ENCODE measurements at regions not wholly inside any gene's neighbourhood (a gene's known extent, or its start where the extent isn't known, plus 50 kb on each side); places are given as distances from the start of the nearest gene placed in this dataset.

DNA sequence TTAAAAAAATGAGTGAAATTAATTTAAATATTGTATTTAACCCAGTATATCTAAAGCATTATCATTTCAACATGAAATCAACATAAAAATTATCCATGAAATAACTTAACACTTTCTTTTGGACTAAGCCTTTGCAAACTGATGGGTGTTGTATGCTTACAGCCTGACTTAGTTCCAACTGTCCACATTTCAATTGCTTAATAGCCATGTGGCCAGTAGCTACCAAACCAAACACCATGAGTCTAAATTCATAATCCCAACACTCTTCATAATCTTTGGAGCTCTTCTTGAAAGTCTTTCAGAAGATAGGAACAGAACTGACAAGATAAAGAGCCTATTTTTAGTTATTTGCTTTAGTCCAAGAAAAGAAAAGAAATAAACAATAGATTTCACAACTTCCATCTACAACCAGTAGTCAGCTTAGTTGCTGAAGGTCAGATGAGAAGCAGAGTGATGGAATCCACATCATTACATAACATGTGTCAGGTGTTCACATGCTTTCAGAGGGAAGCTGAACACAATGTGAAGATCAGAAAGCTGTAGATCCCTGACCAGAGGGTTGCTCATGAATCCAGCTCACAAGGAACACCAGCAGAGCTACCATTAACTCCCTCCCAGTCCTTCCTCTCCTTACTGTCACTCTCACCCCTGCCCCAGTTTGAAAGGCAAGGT lies 144.0 kb upstream of the ZNF648 start (continued):
- TF ChIP-seq, protein P1, sequence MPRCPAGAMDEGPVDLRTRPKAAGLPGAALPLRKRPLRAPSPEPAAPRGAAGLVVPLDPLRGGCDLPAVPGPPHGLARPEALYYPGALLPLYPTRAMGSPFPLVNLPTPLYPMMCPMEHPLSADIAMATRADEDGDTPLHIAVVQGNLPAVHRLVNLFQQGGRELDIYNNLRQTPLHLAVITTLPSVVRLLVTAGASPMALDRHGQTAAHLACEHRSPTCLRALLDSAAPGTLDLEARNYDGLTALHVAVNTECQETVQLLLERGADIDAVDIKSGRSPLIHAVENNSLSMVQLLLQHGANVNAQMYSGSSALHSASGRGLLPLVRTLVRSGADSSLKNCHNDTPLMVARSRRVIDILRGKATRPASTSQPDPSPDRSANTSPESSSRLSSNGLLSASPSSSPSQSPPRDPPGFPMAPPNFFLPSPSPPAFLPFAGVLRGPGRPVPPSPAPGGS (CRISPR knock-in tag; IDR thresholded peaks at IDR 0.05): no peak
- no peak for TF ChIP-seq SRSF4 (IDR thresholded peaks at IDR 0.05; ENCODE audit: low read depth, low read length, poor library complexity, severe bottlenecking)
- peak; percentile 88; the same call in 1 of the 2 replicates for TF ChIP-seq FOXJ3 (CRISPR knock-in tag; IDR thresholded peaks at IDR 0.05; ENCODE audit: borderline replicate concordance)
- no peak for TF ChIP-seq FLYWCH1 (CRISPR knock-in tag; IDR thresholded peaks at IDR 0.05)
- TF ChIP-seq FOXP1 (IDR thresholded peaks at IDR 0.05): no peak
- TF ChIP-seq FOXP1 (CRISPR knock-in tag; IDR thresholded peaks at IDR 0.05): peak; percentile 35; the same call in 1 of the 2 replicates
- TF ChIP-seq SALL1 (CRISPR knock-in tag; IDR thresholded peaks at IDR 0.05): peak; percentile 44; the same call in 1 of the 2 replicates
- TF ChIP-seq FOXA1 (IDR thresholded peaks at IDR 0.05): no peak
- 0 out of 2 replicates have a peak, but pooled peaks have one; percentile 19 for TF ChIP-seq FOXA1 (CRISPR knock-in tag; IDR thresholded peaks at IDR 0.05)
- TF ChIP-seq HNF4A (CRISPR knock-in tag; IDR thresholded peaks at IDR 0.05): peak; percentile 43; the same call in 1 of the 2 replicates
- TF ChIP-seq, protein P2, sequence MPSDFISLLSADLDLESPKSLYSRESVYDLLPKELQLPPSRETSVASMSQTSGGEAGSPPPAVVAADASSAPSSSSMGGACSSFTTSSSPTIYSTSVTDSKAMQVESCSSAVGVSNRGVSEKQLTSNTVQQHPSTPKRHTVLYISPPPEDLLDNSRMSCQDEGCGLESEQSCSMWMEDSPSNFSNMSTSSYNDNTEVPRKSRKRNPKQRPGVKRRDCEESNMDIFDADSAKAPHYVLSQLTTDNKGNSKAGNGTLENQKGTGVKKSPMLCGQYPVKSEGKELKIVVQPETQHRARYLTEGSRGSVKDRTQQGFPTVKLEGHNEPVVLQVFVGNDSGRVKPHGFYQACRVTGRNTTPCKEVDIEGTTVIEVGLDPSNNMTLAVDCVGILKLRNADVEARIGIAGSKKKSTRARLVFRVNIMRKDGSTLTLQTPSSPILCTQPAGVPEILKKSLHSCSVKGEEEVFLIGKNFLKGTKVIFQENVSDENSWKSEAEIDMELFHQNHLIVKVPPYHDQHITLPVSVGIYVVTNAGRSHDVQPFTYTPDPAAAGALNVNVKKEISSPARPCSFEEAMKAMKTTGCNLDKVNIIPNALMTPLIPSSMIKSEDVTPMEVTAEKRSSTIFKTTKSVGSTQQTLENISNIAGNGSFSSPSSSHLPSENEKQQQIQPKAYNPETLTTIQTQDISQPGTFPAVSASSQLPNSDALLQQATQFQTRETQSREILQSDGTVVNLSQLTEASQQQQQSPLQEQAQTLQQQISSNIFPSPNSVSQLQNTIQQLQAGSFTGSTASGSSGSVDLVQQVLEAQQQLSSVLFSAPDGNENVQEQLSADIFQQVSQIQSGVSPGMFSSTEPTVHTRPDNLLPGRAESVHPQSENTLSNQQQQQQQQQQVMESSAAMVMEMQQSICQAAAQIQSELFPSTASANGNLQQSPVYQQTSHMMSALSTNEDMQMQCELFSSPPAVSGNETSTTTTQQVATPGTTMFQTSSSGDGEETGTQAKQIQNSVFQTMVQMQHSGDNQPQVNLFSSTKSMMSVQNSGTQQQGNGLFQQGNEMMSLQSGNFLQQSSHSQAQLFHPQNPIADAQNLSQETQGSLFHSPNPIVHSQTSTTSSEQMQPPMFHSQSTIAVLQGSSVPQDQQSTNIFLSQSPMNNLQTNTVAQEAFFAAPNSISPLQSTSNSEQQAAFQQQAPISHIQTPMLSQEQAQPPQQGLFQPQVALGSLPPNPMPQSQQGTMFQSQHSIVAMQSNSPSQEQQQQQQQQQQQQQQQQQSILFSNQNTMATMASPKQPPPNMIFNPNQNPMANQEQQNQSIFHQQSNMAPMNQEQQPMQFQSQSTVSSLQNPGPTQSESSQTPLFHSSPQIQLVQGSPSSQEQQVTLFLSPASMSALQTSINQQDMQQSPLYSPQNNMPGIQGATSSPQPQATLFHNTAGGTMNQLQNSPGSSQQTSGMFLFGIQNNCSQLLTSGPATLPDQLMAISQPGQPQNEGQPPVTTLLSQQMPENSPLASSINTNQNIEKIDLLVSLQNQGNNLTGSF (CRISPR knock-in tag; IDR thresholded peaks at IDR 0.05): no peak
- TF ChIP-seq, protein P3, sequence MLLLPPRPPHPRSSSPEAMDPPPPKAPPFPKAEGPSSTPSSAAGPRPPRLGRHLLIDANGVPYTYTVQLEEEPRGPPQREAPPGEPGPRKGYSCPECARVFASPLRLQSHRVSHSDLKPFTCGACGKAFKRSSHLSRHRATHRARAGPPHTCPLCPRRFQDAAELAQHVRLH (CRISPR knock-in tag; IDR thresholded peaks at IDR 0.05; ENCODE audit: borderline replicate concordance, low read depth): no peak
- TF ChIP-seq GATAD2A (CRISPR knock-in tag; IDR thresholded peaks at IDR 0.05): peak; percentile 90
- no peak for TF ChIP-seq SRSF9 (IDR thresholded peaks at IDR 0.05; ENCODE audit: borderline replicate concordance, insufficient read depth, low read depth, low read length, poor library complexity, severe bottlenecking)
- TF ChIP-seq EHMT2 (IDR thresholded peaks at IDR 0.05; ENCODE audit: borderline replicate concordance, low read depth, low read length): peak; percentile 78; the same call in 1 of the 2 replicates
- TF ChIP-seq KLF12 (CRISPR knock-in tag; IDR thresholded peaks at IDR 0.05; ENCODE audit: borderline replicate concordance): 0 out of 2 replicates have a peak, but pooled peaks have one; percentile 47
- TF ChIP-seq, protein P4, sequence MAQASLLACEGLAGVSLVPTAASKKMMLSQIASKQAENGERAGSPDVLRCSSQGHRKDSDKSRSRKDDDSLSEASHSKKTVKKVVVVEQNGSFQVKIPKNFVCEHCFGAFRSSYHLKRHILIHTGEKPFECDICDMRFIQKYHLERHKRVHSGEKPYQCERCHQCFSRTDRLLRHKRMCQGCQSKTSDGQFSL (CRISPR knock-in tag; IDR thresholded peaks at IDR 0.05): no peak
- TF ChIP-seq, protein P5, sequence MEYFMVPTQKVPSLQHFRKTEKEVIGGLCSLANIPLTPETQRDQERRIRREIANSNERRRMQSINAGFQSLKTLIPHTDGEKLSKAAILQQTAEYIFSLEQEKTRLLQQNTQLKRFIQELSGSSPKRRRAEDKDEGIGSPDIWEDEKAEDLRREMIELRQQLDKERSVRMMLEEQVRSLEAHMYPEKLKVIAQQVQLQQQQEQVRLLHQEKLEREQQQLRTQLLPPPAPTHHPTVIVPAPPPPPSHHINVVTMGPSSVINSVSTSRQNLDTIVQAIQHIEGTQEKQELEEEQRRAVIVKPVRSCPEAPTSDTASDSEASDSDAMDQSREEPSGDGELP (IDR thresholded peaks at IDR 0.05; ENCODE audit: borderline replicate concordance, low read depth): peak; percentile 65; the same call in 1 of the 2 replicates
- TF ChIP-seq LCORL (IDR thresholded peaks at IDR 0.05): no peak
- peak; percentile 32; the same call in 1 of the 2 replicates for TF ChIP-seq LCORL (CRISPR knock-in tag; IDR thresholded peaks at IDR 0.05)
- TF ChIP-seq, protein P6, sequence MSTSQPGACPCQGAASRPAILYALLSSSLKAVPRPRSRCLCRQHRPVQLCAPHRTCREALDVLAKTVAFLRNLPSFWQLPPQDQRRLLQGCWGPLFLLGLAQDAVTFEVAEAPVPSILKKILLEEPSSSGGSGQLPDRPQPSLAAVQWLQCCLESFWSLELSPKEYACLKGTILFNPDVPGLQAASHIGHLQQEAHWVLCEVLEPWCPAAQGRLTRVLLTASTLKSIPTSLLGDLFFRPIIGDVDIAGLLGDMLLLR (CRISPR knock-in tag; IDR thresholded peaks at IDR 0.05): no peak
- no peak for TF ChIP-seq ZNF274 (CRISPR knock-in tag; IDR thresholded peaks at IDR 0.05)
- peak; percentile 85 for TF ChIP-seq CEBPG (CRISPR knock-in tag; IDR thresholded peaks at IDR 0.05)
- TF ChIP-seq TCF7 (IDR thresholded peaks at IDR 0.05; ENCODE audit: low read depth): no peak
